ENCODE measurements at regions not wholly inside any gene's neighbourhood (a gene's known extent, or its start where the extent isn't known, plus 50 kb on each side); places are given as distances from the start of the nearest gene placed in this dataset.

GRCh38 chr7:155222061-155222460 lies 75.6 kb upstream of the INSIG1 start:
- no peaks in the 10 kb centered on the region; a peak in 1 of 22 replicates for H4K20me1 ChIP-seq

GRCh38 chr7:155222573-155222972 lies 75.1 kb upstream of the INSIG1 start:
- H3K27ac ChIP-seq = no peak overlapping the region
- H4K20me1 ChIP-seq = no peaks in the 10 kb centered on the region; a peak in 1 of 22 replicates
- TF ChIP-seq Cebpa-rat (IDR thresholded peaks at IDR 0.05) = no peak
- no peak overlapping the region for H3K4me2 ChIP-seq
- no peak overlapping the region for H3K4me3 ChIP-seq
- no peak overlapping the region for H3K9ac ChIP-seq
- H3K9me3 ChIP-seq (replicated peaks in 1 of 11) = no peaks in the 10 kb centered on the region
- H3K36me3 ChIP-seq = no peaks in the 10 kb centered on the region
- no peaks in the 10 kb centered on the region; a peak in 1 of 20 replicates for H3K4me1 ChIP-seq
- H3K27me3 ChIP-seq = no peaks in the 10 kb centered on the region

More at GRCh38 chr7:155222061-155222460, 75.6 kb upstream of the INSIG1 start:
- TF ChIP-seq Cebpa-rat (IDR thresholded peaks at IDR 0.05) = no peak
- H3K9ac ChIP-seq = no peak overlapping the region
- H3K4me1 ChIP-seq = peaks cover 0 to 3% (median 0%) of the 10 kb centered on the region in 10 experiments; a peak in 2 of 20 replicates
- H3K9me3 ChIP-seq (replicated peaks in 1 of 11) = no peaks in the 10 kb centered on the region
- H3K4me2 ChIP-seq = no peak overlapping the region
- no peaks in the 10 kb centered on the region for H3K36me3 ChIP-seq
- no peak overlapping the region for H3K27ac ChIP-seq
- H3K4me3 ChIP-seq = no peak overlapping the region
- no peaks in the 10 kb centered on the region for H3K27me3 ChIP-seq

DNA sequence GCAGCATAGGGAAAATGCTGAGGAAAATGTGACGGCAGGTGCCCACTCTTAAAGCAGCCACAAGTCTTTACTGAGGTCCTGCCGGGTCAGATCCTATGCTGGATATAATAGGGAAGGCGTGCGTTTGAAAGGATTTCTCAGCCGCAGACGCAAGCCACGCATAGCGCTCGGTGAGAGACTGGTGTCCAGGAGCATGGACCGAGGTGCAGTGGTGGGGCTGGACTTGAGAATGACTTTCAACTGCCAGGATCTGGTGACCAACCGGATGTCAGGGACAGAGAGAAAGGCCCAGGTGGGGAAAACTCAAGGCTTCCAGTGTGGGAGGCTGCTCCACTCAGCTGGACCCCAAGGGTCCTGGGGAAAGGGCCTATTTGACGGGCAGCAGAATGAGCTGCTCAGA lies 74.7 kb upstream of the INSIG1 start:
- H3K27ac ChIP-seq = no peak overlapping the region
- H3K4me1 ChIP-seq = peaks cover 0 to 4% (median 2%) of the 10 kb centered on the region in 10 experiments; a peak in 9 of 20 replicates
- no peak overlapping the region for H3K9ac ChIP-seq
- TF ChIP-seq Cebpa-rat (IDR thresholded peaks at IDR 0.05) = no peak
- H4K20me1 ChIP-seq = no peaks in the 10 kb centered on the region; a peak in 1 of 22 replicates
- H3K4me3 ChIP-seq = no peak overlapping the region
- H3K36me3 ChIP-seq = no peaks in the 10 kb centered on the region
- H3K27me3 ChIP-seq = no peaks in the 10 kb centered on the region
- no peak overlapping the region for H3K4me2 ChIP-seq
- H3K9me3 ChIP-seq (replicated peaks in 1 of 11) = no peaks in the 10 kb centered on the region

DNA sequence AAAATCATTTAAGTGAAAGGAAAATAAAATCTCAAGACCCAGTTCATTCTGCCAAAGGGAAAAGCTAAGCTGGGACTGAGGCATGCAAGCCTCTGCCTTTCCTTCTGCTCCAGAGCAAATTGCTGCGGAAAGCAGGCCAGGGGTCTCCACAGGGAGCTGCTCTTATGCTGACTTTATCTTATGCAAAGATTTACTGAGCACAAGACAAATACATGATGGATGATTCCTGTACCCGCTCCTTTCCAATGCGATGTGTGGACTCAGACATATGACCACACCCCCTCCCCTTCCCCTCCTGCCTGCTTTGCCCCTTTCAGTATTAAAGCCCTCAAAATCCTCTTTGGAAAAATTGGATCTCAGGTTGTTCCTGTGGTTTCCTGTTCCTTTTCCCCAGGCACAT lies 74.2 kb upstream of the INSIG1 start:
- no peak overlapping the region for H3K27ac ChIP-seq
- H3K9me3 ChIP-seq (replicated peaks in 1 of 11) = no peaks in the 10 kb centered on the region
- H3K27me3 ChIP-seq = no peaks in the 10 kb centered on the region
- no peaks in the 10 kb centered on the region; a peak in 1 of 22 replicates for H4K20me1 ChIP-seq
- peaks cover 2 to 9% (median 6%) of the 10 kb centered on the region in 10 experiments; a peak in 17 of 20 replicates for H3K4me1 ChIP-seq
- no peaks in the 10 kb centered on the region for H3K36me3 ChIP-seq
- TF ChIP-seq Cebpa-rat (IDR thresholded peaks at IDR 0.05) = no peak
- no peak overlapping the region for H3K9ac ChIP-seq
- no peak overlapping the region for H3K4me3 ChIP-seq
- no peak overlapping the region for H3K4me2 ChIP-seq

GRCh38 chr7:155224116-155224811 lies 73.4 kb upstream of the INSIG1 start:
- no peaks in the 10 kb centered on the region for H3K36me3 ChIP-seq
- no peak overlapping the region for H3K4me3 ChIP-seq
- no peak overlapping the region for H3K4me2 ChIP-seq
- no peak for TF ChIP-seq Cebpa-rat (IDR thresholded peaks at IDR 0.05)
- H3K27me3 ChIP-seq = no peaks in the 10 kb centered on the region
- H3K9me3 ChIP-seq (replicated peaks in 1 of 11) = no peaks in the 10 kb centered on the region
- H3K9ac ChIP-seq = no peak overlapping the region
- H3K4me1 ChIP-seq = peaks cover 6 to 15% (median 12%) of the 10 kb centered on the region in 10 experiments; a peak in 17 of 20 replicates
- H4K20me1 ChIP-seq = no peaks in the 10 kb centered on the region; a peak in 1 of 22 replicates
- no peak overlapping the region for H3K27ac ChIP-seq

GRCh38 chr7:155225095-155225494 lies 72.6 kb upstream of the INSIG1 start:
- no peaks in the 10 kb centered on the region for H3K36me3 ChIP-seq
- H3K9ac ChIP-seq = no peak overlapping the region
- H3K27ac ChIP-seq = no peak overlapping the region
- H3K9me3 ChIP-seq (replicated peaks in 1 of 11) = no peaks in the 10 kb centered on the region
- H4K20me1 ChIP-seq = no peaks in the 10 kb centered on the region; a peak in 1 of 22 replicates
- H3K27me3 ChIP-seq = no peaks in the 10 kb centered on the region
- no peak for TF ChIP-seq Cebpa-rat (IDR thresholded peaks at IDR 0.05)
- peaks cover 6 to 15% (median 12%) of the 10 kb centered on the region in 10 experiments; a peak in 17 of 20 replicates for H3K4me1 ChIP-seq
- H3K4me3 ChIP-seq = no peak overlapping the region
- H3K4me2 ChIP-seq = no peak overlapping the region

DNA sequence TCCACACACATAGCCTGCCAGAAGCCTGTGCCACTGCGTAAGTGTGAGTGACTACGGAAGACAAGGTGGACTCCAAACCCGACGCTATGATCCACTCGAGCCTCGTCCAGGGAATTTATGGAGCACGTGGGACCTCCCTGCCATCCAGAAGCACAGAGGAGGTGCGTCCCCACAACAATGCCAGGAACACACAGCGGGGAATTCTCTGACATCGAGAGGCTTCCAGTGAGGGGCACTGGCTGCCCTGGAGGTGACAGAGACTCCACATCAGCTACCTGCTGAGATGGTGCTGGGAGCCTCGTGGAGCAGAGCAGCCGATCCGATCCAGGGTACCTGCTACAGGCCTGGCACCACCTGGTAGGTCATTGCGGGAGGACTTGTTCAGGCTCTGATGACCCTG lies 72.2 kb upstream of the INSIG1 start:
- H3K4me2 ChIP-seq = no peak overlapping the region
- H3K4me1 ChIP-seq = peaks cover 6 to 15% (median 12%) of the 10 kb centered on the region in 10 experiments; a peak in 17 of 20 replicates
- H3K4me3 ChIP-seq = no peak overlapping the region
- H3K36me3 ChIP-seq = no peaks in the 10 kb centered on the region
- H4K20me1 ChIP-seq = no peaks in the 10 kb centered on the region; a peak in 1 of 22 replicates
- no peaks in the 10 kb centered on the region for H3K9me3 ChIP-seq (replicated peaks in 1 of 11)
- H3K27me3 ChIP-seq = no peaks in the 10 kb centered on the region
- no peak overlapping the region for H3K9ac ChIP-seq
- no peak overlapping the region for H3K27ac ChIP-seq
- no peak for TF ChIP-seq Cebpa-rat (IDR thresholded peaks at IDR 0.05)

- no peak overlapping the region for H3K9ac ChIP-seq
- H3K4me2 ChIP-seq = no peak overlapping the region
- H4K20me1 ChIP-seq = no peaks in the 10 kb centered on the region; a peak in 1 of 22 replicates
- H3K36me3 ChIP-seq = no peaks in the 10 kb centered on the region
- TF ChIP-seq Cebpa-rat (IDR thresholded peaks at IDR 0.05) = no peak
- no peak overlapping the region for H3K27ac ChIP-seq
- H3K9me3 ChIP-seq (replicated peaks in 1 of 11) = no peaks in the 10 kb centered on the region
- H3K27me3 ChIP-seq = no peaks in the 10 kb centered on the region
- H3K4me3 ChIP-seq = no peak overlapping the region
- H3K4me1 ChIP-seq = peaks cover 6 to 15% (median 12%) of the 10 kb centered on the region in 10 experiments; a peak in 17 of 20 replicates
Observed at GRCh38 chr7:155226261-155227003, 71.2 kb upstream of the INSIG1 start.

DNA sequence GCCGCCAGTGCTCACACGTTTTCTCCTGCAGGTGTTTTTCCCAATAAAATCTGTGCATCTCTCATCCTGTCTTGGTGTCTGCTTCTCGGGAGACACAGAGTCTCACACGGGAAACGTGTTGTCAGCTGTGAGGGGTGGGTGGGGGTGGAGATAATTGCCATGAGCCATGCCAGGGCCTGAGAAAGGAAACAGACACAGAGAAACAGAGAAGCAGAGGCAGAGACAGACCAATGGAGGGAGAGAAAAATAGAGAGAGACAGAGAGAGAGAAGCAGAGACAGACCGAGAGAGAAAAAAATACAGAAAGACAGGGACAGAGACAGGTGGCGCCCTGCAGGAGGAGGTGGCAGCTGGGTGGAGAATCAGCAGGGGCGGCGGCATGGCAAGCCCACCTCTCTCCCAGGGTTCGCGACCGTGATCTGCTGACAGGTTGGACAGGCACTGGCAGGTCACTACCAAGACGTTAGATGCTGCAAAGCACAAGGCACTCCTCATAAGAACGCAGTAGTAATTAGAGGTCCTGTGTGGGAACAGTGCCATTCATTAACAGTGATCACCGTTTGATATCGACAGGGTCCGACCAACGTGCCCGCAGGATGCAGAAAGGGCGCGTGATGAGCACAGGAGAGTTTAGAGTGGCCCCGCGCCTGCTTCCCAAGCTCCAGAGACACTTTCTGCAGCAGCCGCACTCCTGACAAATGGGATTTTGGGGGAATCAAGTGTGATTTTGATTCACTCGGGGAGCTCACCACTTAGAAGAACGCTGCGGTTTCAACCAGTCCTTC lies 70.5 kb upstream of the INSIG1 start:
- H3K4me2 ChIP-seq = no peak overlapping the region
- H3K9me3 ChIP-seq (replicated peaks in 1 of 11) = no peaks in the 10 kb centered on the region
- no peaks in the 10 kb centered on the region; a peak in 1 of 22 replicates for H4K20me1 ChIP-seq
- TF ChIP-seq Cebpa-rat (IDR thresholded peaks at IDR 0.05) = no peak
- peaks cover 6 to 15% (median 12%) of the 10 kb centered on the region in 10 experiments; a peak in 17 of 20 replicates for H3K4me1 ChIP-seq
- H3K4me3 ChIP-seq = no peak overlapping the region
- no peaks in the 10 kb centered on the region for H3K36me3 ChIP-seq
- no peak overlapping the region for H3K9ac ChIP-seq
- H3K27me3 ChIP-seq = no peaks in the 10 kb centered on the region
- no peak overlapping the region for H3K27ac ChIP-seq
